ENCODE measurements at regions not wholly inside any gene's neighbourhood (a gene's known extent, or its start where the extent isn't known, plus 50 kb on each side); places are given as distances from the start of the nearest gene placed in this dataset.

- TF ChIP-seq CTCF (conservative IDR thresholded peaks at IDR 0.05; ENCODE audit: low read depth in 2 of 2) (no peak), REST (IDR thresholded peaks at IDR 0.05; ENCODE audit: unreplicated experiment) (no peak), POLR2AphosphoS5 (IDR thresholded peaks at IDR 0.05; ENCODE audit: low read depth) (no peak)
Measured at GRCh38 chr3:53956586-53956985, 64.9 kb upstream of the SELENOK start.
